ENCODE measurements at regions not wholly inside any gene's neighbourhood (a gene's known extent, or its start where the extent isn't known, plus 50 kb on each side); places are given as distances from the start of the nearest gene placed in this dataset.

- H3K36me3 Mint-ChIP-seq: no peaks in the 10 kb centered on the region
- H3K27me3 Mint-ChIP-seq (ENCODE audit: insufficient read depth, low read depth): peaks cover 19% of the 10 kb centered on the region
- no peak overlapping the region for H3K27ac Mint-ChIP-seq
Measured at GRCh38 chr1:30631700-30632099, 91.7 kb downstream of the MATN1 start.

GRCh38 chr1:30629501-30629900 lies 93.9 kb downstream of the MATN1 start:
- H4K20me1 ChIP-seq (ENCODE audit: low read depth): no peaks in the 10 kb centered on the region
- no peak overlapping the region for H2AFZ ChIP-seq (replicated peaks)
- H3K27me3 ChIP-seq: no peaks in the 10 kb centered on the region
- no peak overlapping the region for H3K4me3 Mint-ChIP-seq
- no peak for DNase-seq (ENCODE audit: low spot score)
- H3K27ac ChIP-seq: no peak overlapping the region
- H3K36me3 ChIP-seq: no peaks in the 10 kb centered on the region
- H3K79me2 ChIP-seq (ENCODE audit: low read depth): no peaks in the 10 kb centered on the region
- no peak overlapping the region for H3K4me2 ChIP-seq
- H3K9me3 ChIP-seq (ENCODE audit: low read depth): peaks cover under 1% of the 10 kb centered on the region
- TF ChIP-seq EZH2phosphoT487 (IDR thresholded peaks at IDR 0.05): no peak
- no peak for TF ChIP-seq CTCF (IDR thresholded peaks at IDR 0.05)
- no peak for TF ChIP-seq EZH2 (IDR thresholded peaks at IDR 0.05)
- no peak overlapping the region for H3K27ac Mint-ChIP-seq
- no peaks in the 10 kb centered on the region for H3K4me1 Mint-ChIP-seq
- no peak overlapping the region for H3K4me3 ChIP-seq
- H3K4me1 ChIP-seq: no peaks in the 10 kb centered on the region
- H3K9me3 Mint-ChIP-seq: peaks cover 8% of the 10 kb centered on the region
- H3K27me3 Mint-ChIP-seq (ENCODE audit: insufficient read depth, low read depth): peaks cover 19% of the 10 kb centered on the region
- H3K36me3 Mint-ChIP-seq: no peaks in the 10 kb centered on the region
- no peak overlapping the region for H3K9ac ChIP-seq
- H3F3A ChIP-seq (ENCODE audit: low read depth): no peaks in the 10 kb centered on the region

More at GRCh38 chr1:30631700-30632099, 91.7 kb downstream of the MATN1 start:
- no peak overlapping the region for H3K9ac ChIP-seq
- no peaks in the 10 kb centered on the region for H3K36me3 ChIP-seq
- H3K79me2 ChIP-seq (ENCODE audit: low read depth): no peaks in the 10 kb centered on the region
- no peak overlapping the region for H3K27ac ChIP-seq
- no peak overlapping the region for H3K4me2 ChIP-seq
- Mint-ChIP-seq H3K9me3 (peaks cover 6% of the 10 kb centered on the region), H3K4me1 (no peaks in the 10 kb centered on the region), H3K4me3 (no peak overlapping the region)
- no peaks in the 10 kb centered on the region for H4K20me1 ChIP-seq (ENCODE audit: low read depth)
- TF ChIP-seq CTCF (IDR thresholded peaks at IDR 0.05): no peak
- TF ChIP-seq EZH2 (IDR thresholded peaks at IDR 0.05): no peak
- H3K9me3 ChIP-seq (ENCODE audit: low read depth): no peaks in the 10 kb centered on the region
- H3K4me1 ChIP-seq: no peaks in the 10 kb centered on the region
- no peaks in the 10 kb centered on the region for H3K27me3 ChIP-seq
- no peak for DNase-seq (ENCODE audit: low spot score)
- no peak overlapping the region for H3K4me3 ChIP-seq
- H2AFZ ChIP-seq (replicated peaks): no peak overlapping the region
- H3F3A ChIP-seq (ENCODE audit: low read depth): no peaks in the 10 kb centered on the region

- no peaks in the 10 kb centered on the region for H3K79me2 ChIP-seq (ENCODE audit: low read depth)
- Mint-ChIP-seq H3K9me3 (peaks cover 17% of the 10 kb centered on the region), H3K27me3 (ENCODE audit: insufficient read depth, low read depth) (peaks cover 18% of the 10 kb centered on the region), H3K4me1 (no peaks in the 10 kb centered on the region), H3K36me3 (no peaks in the 10 kb centered on the region), H3K4me3 (no peak overlapping the region), H3K27ac (no peak overlapping the region)
- H2AFZ ChIP-seq (replicated peaks): no peak overlapping the region
- H3K27ac ChIP-seq: no peak overlapping the region
- TF ChIP-seq EZH2phosphoT487 (IDR thresholded peaks at IDR 0.05) (no peak), EZH2 (IDR thresholded peaks at IDR 0.05) (no peak), CTCF (IDR thresholded peaks at IDR 0.05) (no peak)
- H3K9me3 ChIP-seq (ENCODE audit: low read depth): peaks cover 14% of the 10 kb centered on the region
- H3K36me3 ChIP-seq: no peaks in the 10 kb centered on the region
- no peaks in the 10 kb centered on the region for H3F3A ChIP-seq (ENCODE audit: low read depth)
- H3K4me3 ChIP-seq: no peak overlapping the region
- H3K9ac ChIP-seq: no peak overlapping the region
- no peaks in the 10 kb centered on the region for H3K4me1 ChIP-seq
- no peaks in the 10 kb centered on the region for H3K27me3 ChIP-seq
- no peaks in the 10 kb centered on the region for H4K20me1 ChIP-seq (ENCODE audit: low read depth)
- DNase-seq (ENCODE audit: low spot score): no peak
- no peak overlapping the region for H3K4me2 ChIP-seq
Measured at GRCh38 chr1:30627994-30628393, 95.4 kb downstream of the MATN1 start.

All from neural progenitor cell (in vitro differentiated cells).